ENCODE measurements at regions not wholly inside any gene's neighbourhood (a gene's known extent, or its start where the extent isn't known, plus 50 kb on each side); places are given as distances from the start of the nearest gene placed in this dataset.

GRCh38 chr12:66934302-66935062 lies 255.6 kb upstream of the GRIP1 start:
- no peaks in the 10 kb centered on the region for H3K9me3 Mint-ChIP-seq
- H3K27me3 Mint-ChIP-seq (ENCODE audit: low read depth, poor library complexity), result no peaks in the 10 kb centered on the region
- no peak for DNase-seq
- no peaks in the 10 kb centered on the region for H3K4me1 Mint-ChIP-seq
- no peak overlapping the region for H3K27ac Mint-ChIP-seq
- peaks cover 4% of the 10 kb centered on the region for H3K36me3 Mint-ChIP-seq (ENCODE audit: low read depth)
- no peak overlapping the region for H3K4me3 Mint-ChIP-seq
- TF ChIP-seq, protein P1, sequence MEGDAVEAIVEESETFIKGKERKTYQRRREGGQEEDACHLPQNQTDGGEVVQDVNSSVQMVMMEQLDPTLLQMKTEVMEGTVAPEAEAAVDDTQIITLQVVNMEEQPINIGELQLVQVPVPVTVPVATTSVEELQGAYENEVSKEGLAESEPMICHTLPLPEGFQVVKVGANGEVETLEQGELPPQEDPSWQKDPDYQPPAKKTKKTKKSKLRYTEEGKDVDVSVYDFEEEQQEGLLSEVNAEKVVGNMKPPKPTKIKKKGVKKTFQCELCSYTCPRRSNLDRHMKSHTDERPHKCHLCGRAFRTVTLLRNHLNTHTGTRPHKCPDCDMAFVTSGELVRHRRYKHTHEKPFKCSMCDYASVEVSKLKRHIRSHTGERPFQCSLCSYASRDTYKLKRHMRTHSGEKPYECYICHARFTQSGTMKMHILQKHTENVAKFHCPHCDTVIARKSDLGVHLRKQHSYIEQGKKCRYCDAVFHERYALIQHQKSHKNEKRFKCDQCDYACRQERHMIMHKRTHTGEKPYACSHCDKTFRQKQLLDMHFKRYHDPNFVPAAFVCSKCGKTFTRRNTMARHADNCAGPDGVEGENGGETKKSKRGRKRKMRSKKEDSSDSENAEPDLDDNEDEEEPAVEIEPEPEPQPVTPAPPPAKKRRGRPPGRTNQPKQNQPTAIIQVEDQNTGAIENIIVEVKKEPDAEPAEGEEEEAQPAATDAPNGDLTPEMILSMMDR (IDR thresholded peaks at IDR 0.05), result no peak

- Mint-ChIP-seq H3K9me3 (no peaks in the 10 kb centered on the region), H3K27ac (no peak overlapping the region), H3K27me3 (ENCODE audit: low read depth, poor library complexity) (no peaks in the 10 kb centered on the region), H3K36me3 (ENCODE audit: low read depth) (no peaks in the 10 kb centered on the region), H3K4me1 (peaks cover 36% of the 10 kb centered on the region), H3K4me3 (no peak overlapping the region)
- TF ChIP-seq, protein P1 (IDR thresholded peaks at IDR 0.05), result no peak
- DNase-seq, result no peak
These were observed 262.3 kb upstream of the GRIP1 start for GRCh38 chr12:66941150-66941549.

GRCh38 chr12:66942741-66943465 lies 264.0 kb upstream of the GRIP1 start:
- Mint-ChIP-seq H3K4me3 (no peak overlapping the region), H3K4me1 (peaks cover 36% of the 10 kb centered on the region)

DNA sequence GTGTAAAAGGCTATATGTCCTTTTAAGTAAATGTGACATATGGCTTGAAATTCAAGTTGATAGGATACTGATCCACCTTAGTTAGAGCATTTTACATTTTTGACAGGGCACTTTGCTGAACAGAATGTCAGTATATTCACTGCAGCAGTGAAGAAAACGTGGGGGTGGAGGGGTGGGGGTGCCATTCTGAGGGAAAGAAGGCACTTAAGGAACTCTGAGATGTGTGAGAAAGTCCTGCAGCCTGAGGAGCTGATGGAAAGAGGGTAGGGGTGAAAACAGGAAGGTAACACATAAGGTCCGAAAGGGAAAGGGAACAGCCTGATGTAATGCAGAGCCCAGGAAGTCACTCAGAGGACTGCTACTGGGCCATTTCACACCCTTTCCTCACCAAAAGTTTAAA lies 265.5 kb upstream of the GRIP1 start:
- Mint-ChIP-seq H3K4me1 (peaks cover 36% of the 10 kb centered on the region), H3K4me3 (no peak overlapping the region), H3K27ac (no peak overlapping the region), H3K27me3 (ENCODE audit: low read depth, poor library complexity) (no peaks in the 10 kb centered on the region), H3K9me3 (no peaks in the 10 kb centered on the region), H3K36me3 (ENCODE audit: low read depth) (no peaks in the 10 kb centered on the region)
- no peak for DNase-seq
- TF ChIP-seq, protein P1 (IDR thresholded peaks at IDR 0.05), result no peak

More at GRCh38 chr12:66942741-66943465, 264.0 kb upstream of the GRIP1 start:
- no peaks in the 10 kb centered on the region for H3K27me3 Mint-ChIP-seq (ENCODE audit: low read depth, poor library complexity)
- H3K9me3 Mint-ChIP-seq, result no peaks in the 10 kb centered on the region
- no peaks in the 10 kb centered on the region for H3K36me3 Mint-ChIP-seq (ENCODE audit: low read depth)
- H3K27ac Mint-ChIP-seq, result peak overlapping the region; percentile 88
- TF ChIP-seq, protein P1 (IDR thresholded peaks at IDR 0.05), result peak; percentile 22
- peak; percentile 10 for DNase-seq

- Mint-ChIP-seq H3K27me3 (ENCODE audit: low read depth, poor library complexity) (no peaks in the 10 kb centered on the region), H3K9me3 (no peaks in the 10 kb centered on the region), H3K27ac (no peak overlapping the region), H3K4me3 (no peak overlapping the region), H3K4me1 (peaks cover 36% of the 10 kb centered on the region), H3K36me3 (ENCODE audit: low read depth) (no peaks in the 10 kb centered on the region)
- no peak for DNase-seq
- TF ChIP-seq, protein P1 (IDR thresholded peaks at IDR 0.05), result no peak
These were observed 266.4 kb upstream of the GRIP1 start for GRCh38 chr12:66945189-66945817.
